AG08396 (cell line): ENCODE measurements at regions not wholly inside any gene's neighbourhood (a gene's known extent, or its start where the extent isn't known, plus 50 kb on each side); places are given as distances from the start of the nearest gene placed in this dataset.
"Not testable (repeated sequence)": the region's sequence is repeated elsewhere in the genome, so short reads cannot be mapped to it uniquely, and the experiment has no call there.

Source experiments
- DNase-seq: peaks from one replicate; pipeline ENCODE4 v3.0.0; 2012; ENCODE audit warnings: low spot score, mixed read lengths

DNA sequence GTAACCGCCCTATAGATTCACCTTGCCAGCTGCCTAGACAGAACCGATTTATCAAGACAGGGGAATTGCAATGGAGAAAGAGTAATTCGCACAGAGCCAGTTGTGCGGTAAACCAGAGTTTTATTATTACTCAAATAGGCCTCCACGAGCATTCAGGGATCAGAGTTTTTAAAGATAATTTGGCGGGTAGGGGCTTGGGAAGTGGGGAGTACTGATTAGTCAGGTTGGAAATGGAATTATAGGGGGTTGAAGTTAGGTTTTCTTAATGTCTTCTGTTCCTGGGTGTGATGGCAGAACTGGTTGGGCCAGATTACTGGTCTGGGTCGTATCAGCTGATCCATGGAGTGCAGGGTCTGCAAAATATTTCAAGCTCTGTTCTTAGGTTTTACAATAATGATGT lies 756.9 kb upstream of the ADGRB3 start:
- not testable (repeated sequence) for DNase-seq

- no peak for DNase-seq
Measured at GRCh38 chr6:67877288-67877687, 757.8 kb upstream of the ADGRB3 start.

DNA sequence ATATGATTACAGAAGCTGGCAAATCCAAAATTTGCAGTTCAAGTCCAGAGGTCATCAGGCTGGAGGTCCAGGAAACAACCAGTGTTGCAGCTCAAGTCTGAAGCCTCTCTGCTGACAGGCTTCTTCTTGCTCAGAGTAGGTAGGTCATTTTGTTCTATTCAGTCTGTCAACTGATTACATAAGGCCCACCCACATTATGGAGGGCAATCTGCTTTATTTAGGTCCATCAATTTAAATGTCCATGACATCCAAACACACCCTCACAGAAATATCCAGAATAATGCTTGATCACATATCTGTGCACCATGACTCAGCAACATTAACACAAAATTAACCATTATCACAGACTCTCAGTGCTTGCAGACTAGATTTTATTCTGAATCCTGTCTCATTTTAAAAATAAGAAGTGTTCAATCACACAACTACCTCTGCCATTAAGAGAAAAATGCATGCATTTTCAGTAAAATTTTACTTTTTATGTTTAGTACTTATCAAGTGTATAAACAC lies 759.2 kb upstream of the ADGRB3 start:
- no peak for DNase-seq

DNA sequence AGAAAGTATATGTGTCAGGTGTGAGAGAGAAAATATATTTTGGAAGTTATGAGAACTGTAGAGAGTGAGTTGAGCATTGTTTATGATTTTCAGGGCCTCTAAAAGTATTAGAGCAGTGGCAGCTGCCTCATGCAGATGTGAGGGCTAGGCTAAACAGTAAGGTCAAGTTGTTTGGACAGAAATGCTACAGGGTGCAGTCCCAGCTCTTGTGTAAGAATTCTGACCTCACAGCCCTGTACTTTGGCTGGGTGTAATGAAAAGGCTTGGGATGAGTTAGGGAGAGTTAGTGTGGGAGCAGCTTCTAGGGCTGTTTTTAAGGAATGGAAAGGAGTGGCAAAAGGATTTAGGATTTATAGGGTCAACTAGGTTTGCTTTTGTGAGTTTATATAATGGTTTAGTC lies 764.8 kb upstream of the ADGRB3 start:
- no peak for DNase-seq

DNA sequence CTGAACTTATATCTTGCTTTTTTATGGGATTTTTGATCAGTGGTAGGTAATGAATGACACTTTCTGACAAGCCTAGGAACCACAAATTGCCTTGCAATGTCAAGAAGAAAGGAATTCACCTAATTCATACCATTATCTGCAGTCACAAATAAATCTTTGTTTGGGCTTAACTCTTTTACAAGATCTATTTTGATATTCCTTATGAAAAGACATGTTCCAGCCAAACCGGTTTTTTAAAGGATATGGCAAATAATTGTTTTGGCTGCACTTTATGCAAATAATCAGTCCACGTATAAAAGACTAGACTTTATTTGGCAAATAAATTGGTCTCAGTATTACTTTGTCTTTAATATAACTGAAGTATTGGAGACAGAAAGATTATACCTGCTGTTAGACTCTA lies 771.7 kb upstream of the ADGRB3 start:
- no peak for DNase-seq

- no peak for DNase-seq
Measured at GRCh38 chr6:67854098-67854497, 781.0 kb upstream of the ADGRB3 start.

GRCh38 chr6:67839818-67840217 lies 795.3 kb upstream of the ADGRB3 start:
- DNase-seq, result no peak

GRCh38 chr6:67825201-67825895 lies 809.7 kb upstream of the ADGRB3 start:
- DNase-seq, result no peak

DNA sequence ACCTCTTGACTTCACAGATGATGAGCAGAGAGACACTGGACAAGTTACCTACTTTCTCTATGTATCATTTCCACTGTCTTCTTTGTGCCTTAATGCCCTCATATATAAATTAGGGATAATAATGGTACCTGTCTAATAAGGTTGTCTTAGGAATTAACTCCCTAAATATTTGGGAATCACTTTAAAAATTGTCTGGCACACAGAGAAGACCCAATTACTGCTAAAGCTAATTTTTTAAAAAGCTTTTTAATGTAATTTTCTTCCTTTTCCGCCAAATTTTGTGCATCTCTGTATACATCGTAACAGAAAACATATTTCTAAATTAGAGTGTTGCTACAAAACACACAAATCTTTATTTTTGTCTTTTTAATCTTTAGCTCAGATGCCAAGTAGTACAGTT lies 816.8 kb upstream of the ADGRB3 start:
- DNase-seq, result no peak

DNA sequence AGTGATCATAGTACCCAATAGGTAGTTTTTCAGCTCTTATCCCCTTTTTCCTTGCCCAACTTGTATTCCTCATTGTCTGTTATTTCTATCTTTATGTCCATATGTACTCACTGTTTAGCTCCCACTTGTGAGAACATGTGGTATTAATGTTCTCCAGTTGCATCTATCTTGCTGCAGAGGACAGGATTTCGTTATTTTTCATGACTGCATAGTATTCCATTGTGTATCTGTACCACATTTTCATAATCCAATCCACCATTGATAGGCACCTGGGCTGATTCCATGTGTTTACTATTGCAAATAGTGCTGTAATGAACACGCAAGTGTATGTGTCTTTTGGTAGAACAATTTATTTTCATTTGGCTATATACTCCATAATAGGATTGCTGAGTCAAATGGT lies 819.5 kb upstream of the ADGRB3 start:
- no peak for DNase-seq

- DNase-seq, result no peak
Measured at GRCh38 chr6:67814262-67814661, 820.8 kb upstream of the ADGRB3 start.

DNA sequence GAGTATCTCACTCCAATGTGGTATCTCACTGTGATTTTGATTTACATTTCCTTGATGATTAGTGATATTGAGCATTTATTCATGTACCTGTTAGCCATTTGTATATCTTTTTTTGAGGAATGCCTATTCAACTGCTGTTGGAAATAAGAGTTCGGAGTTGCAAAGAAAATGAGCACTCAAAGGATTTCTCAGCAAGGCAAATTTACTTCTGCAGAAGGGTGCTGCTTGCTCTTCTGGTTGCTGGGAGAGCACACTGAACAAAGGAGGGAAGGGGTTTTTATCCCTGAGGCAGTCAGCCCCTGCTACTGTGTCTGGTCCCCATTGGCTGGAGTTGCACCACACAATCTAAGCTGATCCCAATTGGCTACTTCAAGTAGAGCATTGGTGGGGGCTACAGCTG lies 822.4 kb upstream of the ADGRB3 start:
- no peak for DNase-seq

GRCh38 chr6:67812125-67812524 lies 823.0 kb upstream of the ADGRB3 start:
- DNase-seq, result no peak

DNA sequence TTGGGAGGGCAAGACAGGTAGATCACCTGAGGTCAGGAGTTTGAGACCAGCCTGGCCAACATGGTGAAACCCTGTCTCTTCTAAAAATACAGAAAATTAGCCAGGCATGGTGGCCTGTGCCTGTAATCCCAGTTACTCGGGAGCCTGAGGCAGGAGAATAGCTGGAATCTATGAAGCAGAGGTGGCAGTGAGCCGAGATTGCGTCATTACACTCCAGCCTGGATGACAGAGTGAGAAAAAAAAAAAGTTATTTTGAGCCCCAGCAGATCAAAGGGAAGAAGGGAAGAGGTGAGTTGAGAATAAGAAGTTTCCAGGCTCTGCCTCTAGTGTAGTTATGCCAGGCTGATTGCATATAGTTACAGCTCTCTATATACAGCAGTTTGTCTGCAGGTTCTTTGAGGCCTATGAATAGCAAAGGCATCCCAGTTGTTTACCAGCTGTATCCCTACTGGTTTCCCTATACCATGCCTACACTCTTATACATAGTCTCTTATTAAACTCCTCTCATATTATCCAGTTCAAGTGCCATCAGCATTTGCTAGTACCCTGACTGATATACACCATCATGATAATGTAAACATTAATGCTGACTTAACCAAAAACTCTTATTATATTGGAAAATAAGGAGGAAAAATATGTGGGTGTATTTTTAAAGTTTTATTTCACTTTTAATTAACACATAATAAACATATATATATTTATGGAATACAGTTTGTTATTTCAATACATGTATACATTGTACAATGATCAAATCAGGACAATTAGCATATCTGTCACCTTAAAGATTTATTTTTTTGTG lies 823.6 kb upstream of the ADGRB3 start:
- no peak for DNase-seq

DNA sequence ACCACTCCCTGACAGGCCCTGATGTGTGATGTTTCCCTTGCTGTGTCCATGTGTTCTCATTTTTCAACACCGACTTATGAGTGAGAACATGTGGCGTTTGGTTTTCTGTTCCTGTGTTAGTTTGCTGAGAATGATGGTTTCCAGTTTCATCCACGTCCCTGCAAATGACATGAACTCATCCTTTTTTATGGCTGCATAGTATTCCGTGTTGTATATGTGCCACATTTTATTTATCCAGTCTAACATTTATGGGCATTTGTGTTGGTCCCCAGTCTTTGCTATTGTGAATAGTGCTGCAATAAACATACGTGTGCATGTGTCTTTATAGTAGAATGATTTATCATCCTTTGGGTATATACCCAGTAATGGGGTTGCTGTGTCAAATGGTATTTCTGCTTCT lies 830.3 kb upstream of the ADGRB3 start:
- not testable (repeated sequence) for DNase-seq

DNA sequence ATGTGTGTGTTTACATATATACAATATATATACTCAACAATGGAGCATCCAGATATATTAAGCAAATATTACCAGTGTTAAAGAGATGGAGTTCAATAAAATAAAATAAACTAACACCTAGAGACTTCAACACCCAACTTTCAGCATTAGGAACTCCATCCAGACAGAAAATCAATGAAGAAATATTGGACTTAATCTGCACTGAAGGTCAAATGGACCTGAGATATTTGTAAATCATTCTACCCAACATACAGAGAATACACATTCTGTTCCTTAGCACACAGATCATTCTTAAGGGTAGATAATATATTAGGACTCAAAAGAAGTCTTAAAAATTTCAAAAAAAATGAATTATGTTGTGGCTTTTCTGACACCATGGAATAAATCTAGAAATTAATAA lies 832.3 kb upstream of the ADGRB3 start:
- no peak for DNase-seq

GRCh38 chr6:67792996-67793395 lies 842.1 kb upstream of the ADGRB3 start:
- DNase-seq, result no peak

DNA sequence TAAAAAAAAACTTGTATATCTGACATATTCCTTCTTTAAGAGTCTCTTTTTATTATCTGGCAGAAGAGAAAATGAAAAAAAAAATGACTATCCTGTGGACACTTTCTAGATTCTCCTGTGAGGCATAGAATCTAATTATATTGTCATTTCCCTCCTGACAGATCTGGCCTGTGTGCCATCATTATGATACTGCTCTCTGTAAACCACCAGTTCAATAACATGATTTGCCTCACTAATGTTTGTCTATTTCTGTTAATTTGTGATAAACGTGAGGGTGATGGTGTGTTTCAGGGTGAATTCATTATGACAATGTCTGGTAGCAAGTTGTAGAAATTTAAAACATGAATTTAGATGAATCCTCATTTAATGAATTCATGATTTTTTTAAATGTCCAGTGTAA lies 844.5 kb upstream of the ADGRB3 start:
- DNase-seq, result no peak

- not testable (repeated sequence) for DNase-seq
Measured at GRCh38 chr6:67787119-67787518, 848.0 kb upstream of the ADGRB3 start.

- DNase-seq, result no peak
Measured at GRCh38 chr6:67779876-67780275, 855.2 kb upstream of the ADGRB3 start.

DNA sequence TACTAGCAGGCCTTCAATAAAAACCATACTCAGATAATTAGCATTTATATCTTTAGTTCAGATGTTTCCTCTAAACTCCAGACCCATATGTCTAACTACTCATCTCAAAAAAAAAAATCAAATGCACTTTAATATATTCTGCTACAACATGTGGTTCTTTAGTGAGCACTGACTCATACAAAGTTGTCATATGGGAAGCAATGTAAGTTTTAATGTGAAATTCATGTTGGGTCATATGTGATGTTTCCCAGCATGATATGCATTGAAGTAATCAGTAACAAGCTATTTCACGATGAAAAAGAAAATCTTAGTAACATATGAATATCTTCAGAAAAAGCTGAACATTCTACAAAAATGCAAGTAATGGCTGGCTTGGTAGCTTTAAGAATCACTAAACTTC lies 859.7 kb upstream of the ADGRB3 start:
- no peak for DNase-seq

DNA sequence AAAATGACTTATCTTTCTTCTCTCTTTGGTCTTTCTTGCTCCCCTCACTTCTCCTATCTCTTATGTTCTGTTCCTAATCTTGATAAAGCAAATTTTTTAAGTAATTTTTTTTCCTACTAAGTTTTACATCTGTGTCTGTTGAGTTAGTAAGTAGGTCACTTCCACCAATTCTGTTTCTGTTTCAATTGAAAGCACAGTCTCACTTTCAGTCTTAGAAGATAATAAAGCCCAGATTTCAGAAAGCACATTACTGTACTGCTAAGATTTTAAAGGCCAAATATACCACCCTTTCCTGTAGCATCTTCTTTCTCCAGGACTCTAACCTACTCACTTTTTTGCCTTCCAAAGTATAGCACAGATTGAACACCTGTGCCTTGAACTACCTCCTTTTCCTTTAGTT lies 866.1 kb upstream of the ADGRB3 start:
- DNase-seq, result no peak

GRCh38 chr6:67767046-67767822 lies 867.8 kb upstream of the ADGRB3 start:
- DNase-seq, result not testable (repeated sequence)
